ENCODE measurements at regions not wholly inside any gene's neighbourhood (a gene's known extent, or its start where the extent isn't known, plus 50 kb on each side); places are given as distances from the start of the nearest gene placed in this dataset.

GRCh38 chr6:71040841-71041240, 84.0 kb upstream of the B3GAT2 start:
- 61 to 65% methylated on average over 2 of the region's 2 CpGs for WGBS, 2 donors

GRCh38 chr6:71043902-71044301, 87.0 kb upstream of the B3GAT2 start:
- intact Hi-C loops (cut with DNase I), result no loop called here
- no peak for TF ChIP-seq CTCF (IDR thresholded peaks at IDR 0.05)
- Histone ChIP-seq H3K36me3 (no peaks in the 10 kb centered on the region), H3K27me3 (no peaks in the 10 kb centered on the region), H3K9me3 (no peaks in the 10 kb centered on the region), H3K4me1 (peaks cover 0 to 15% (median 0%) of the 10 kb centered on the region in 9 donors), H3K4me3 (no peak overlapping the region), H3K27ac (no peak overlapping the region)
- WGBS, 2 donors, result 24 to 41% methylated on average over 1 of the region's 1 CpG
- DNase-seq (no peak), ATAC-seq (peak in 1 of 8 donors; percentile 14)

More at GRCh38 chr6:71040841-71041240, 84.0 kb upstream of the B3GAT2 start:
- H3K4me3 ChIP-seq, result no peak overlapping the region
- H3K36me3 ChIP-seq, result no peaks in the 10 kb centered on the region
- TF ChIP-seq CTCF (IDR thresholded peaks at IDR 0.05), result no peak
- H3K4me1 ChIP-seq, result no peaks in the 10 kb centered on the region
- H3K27me3 ChIP-seq, result no peaks in the 10 kb centered on the region
- DNase-seq (no peak), ATAC-seq (no peak)
- H3K27ac ChIP-seq, result no peak overlapping the region
- intact Hi-C loops (cut with DNase I), result no loop called here
- H3K9me3 ChIP-seq, result no peaks in the 10 kb centered on the region

GRCh38 chr6:71044753-71045152, 87.9 kb upstream of the B3GAT2 start:
- no peaks in the 10 kb centered on the region for H3K27me3 ChIP-seq
- DNase-seq (no peak), ATAC-seq (no peak)
- H3K27ac ChIP-seq, result no peak overlapping the region
- no peak overlapping the region for H3K4me3 ChIP-seq
- WGBS, 2 donors, result 93 to 94% methylated on average over 1 of the region's 1 CpG
- no peaks in the 10 kb centered on the region for H3K36me3 ChIP-seq
- TF ChIP-seq CTCF (IDR thresholded peaks at IDR 0.05), result no peak
- H3K9me3 ChIP-seq, result no peaks in the 10 kb centered on the region
- H3K4me1 ChIP-seq, result peaks cover 0 to 15% (median 0%) of the 10 kb centered on the region in 9 donors
- intact Hi-C loops (cut with DNase I), result no loop called here

GRCh38 chr6:71045296-71045695, 88.4 kb upstream of the B3GAT2 start:
- intact Hi-C loops (cut with DNase I), result no loop called here
- no peaks in the 10 kb centered on the region for H3K9me3 ChIP-seq
- no peak overlapping the region for H3K27ac ChIP-seq
- no peak for TF ChIP-seq CTCF (IDR thresholded peaks at IDR 0.05)
- WGBS, 2 donors, result 72 to 76% methylated on average over 5 of the region's 5 CpGs
- H3K27me3 ChIP-seq, result no peaks in the 10 kb centered on the region
- peaks cover 0 to 15% (median 0%) of the 10 kb centered on the region in 9 donors for H3K4me1 ChIP-seq
- H3K4me3 ChIP-seq, result no peak overlapping the region
- no peaks in the 10 kb centered on the region for H3K36me3 ChIP-seq
- DNase-seq, result no peak
- no peak for ATAC-seq
